GM12873 (cell line): ENCODE measurements at regions not wholly inside any gene's neighbourhood (a gene's known extent, or its start where the extent isn't known, plus 50 kb on each side); places are given as distances from the start of the nearest gene placed in this dataset.

Source experiments
- TF ChIP-seq, protein P1 (sequence below): IDR thresholded peaks from 2 replicates; pipeline ENCODE4 v1.5.1; 2012; ENCODE audit warnings: low read depth, mild to moderate bottlenecking, moderate library complexity, low read length, control low read depth; ENCODE audit not compliant: insufficient read depth; ENCODE audit errors: missing control alignments

DNA sequence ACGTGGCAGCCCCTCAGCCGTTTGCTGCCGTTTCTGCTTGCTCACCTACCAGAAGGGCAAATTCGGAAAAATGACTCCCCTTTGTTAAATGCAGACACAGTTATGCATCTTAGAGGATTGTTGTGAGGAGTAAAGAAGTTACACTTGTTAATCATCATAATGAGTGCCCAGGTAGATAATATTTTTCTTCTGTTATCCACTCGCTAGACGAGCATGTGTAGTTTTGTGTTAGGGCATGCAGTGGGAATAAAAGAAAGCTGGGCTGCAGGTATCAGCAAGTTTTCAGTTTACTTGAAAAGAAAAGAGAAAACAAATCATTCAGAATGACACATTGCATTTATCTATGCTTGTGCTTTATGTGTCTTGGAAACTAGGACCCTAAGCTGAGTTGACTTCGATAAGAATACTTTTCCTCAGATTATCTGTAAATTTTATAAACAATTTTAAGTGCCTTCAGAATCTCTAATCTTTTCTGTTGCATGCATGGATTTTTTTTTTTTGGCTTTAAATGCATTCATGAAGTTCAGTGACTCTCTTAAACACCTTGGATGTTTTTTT lies 365.3 kb downstream of the QKI start:
- TF ChIP-seq, protein P1, sequence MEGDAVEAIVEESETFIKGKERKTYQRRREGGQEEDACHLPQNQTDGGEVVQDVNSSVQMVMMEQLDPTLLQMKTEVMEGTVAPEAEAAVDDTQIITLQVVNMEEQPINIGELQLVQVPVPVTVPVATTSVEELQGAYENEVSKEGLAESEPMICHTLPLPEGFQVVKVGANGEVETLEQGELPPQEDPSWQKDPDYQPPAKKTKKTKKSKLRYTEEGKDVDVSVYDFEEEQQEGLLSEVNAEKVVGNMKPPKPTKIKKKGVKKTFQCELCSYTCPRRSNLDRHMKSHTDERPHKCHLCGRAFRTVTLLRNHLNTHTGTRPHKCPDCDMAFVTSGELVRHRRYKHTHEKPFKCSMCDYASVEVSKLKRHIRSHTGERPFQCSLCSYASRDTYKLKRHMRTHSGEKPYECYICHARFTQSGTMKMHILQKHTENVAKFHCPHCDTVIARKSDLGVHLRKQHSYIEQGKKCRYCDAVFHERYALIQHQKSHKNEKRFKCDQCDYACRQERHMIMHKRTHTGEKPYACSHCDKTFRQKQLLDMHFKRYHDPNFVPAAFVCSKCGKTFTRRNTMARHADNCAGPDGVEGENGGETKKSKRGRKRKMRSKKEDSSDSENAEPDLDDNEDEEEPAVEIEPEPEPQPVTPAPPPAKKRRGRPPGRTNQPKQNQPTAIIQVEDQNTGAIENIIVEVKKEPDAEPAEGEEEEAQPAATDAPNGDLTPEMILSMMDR: no peak

DNA sequence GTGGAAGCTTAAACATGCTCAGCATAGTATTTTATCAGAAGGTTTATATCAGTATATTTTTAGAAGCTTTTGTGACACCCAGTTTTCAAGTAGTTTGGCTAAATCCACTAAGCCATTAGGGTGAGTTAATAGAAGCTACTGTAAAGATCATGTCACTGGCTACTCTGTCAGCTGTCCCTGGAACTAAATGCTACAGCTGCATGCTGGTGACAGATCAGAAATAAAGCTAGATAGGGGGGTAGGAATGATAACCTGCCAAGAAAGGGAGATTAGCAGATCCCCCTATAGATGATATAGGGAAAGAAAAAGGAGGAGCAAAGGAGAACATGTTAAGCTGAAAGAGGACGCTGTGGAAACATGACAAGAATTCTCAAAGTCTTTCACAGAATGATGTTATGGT lies 363.2 kb downstream of the QKI start:
- TF ChIP-seq, protein P1: no peak

DNA sequence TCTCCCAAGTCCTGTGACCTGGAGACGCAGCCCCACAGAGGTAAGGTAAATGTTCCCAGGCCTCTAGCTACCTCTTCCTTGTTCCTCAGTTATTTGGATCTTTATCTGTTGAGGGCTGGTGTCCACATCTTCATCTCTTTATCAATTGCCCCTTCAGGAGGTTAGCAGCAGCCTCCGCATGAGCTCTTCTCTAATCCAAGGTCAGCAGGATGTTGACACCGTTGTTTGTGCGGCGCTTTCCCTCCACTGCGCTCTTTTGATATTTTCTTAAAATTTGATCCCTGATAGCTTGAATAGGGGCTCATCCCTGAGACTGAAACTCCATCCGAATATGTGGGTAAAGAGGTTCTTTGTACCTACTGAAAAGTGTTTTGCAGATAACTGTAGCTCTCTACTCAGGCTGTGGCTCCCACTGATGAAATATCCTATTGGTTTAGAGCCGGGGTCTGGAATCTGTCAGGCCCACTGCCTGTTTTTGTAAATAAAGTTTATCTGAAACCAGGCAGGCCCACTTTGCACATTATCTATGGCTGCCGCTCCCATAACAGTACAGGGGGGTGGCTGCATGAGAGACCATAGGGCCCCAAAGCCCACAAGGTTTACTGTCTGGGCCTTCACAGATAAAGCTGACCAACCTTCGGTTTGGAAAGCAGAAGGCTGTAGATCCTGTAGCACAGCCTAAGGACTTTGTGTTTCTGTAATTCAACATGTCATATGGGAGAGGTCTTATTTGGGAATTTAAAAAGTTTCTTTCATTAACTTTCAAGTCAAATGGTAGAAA lies 362.6 kb downstream of the QKI start:
- TF ChIP-seq, protein P1: no peak

DNA sequence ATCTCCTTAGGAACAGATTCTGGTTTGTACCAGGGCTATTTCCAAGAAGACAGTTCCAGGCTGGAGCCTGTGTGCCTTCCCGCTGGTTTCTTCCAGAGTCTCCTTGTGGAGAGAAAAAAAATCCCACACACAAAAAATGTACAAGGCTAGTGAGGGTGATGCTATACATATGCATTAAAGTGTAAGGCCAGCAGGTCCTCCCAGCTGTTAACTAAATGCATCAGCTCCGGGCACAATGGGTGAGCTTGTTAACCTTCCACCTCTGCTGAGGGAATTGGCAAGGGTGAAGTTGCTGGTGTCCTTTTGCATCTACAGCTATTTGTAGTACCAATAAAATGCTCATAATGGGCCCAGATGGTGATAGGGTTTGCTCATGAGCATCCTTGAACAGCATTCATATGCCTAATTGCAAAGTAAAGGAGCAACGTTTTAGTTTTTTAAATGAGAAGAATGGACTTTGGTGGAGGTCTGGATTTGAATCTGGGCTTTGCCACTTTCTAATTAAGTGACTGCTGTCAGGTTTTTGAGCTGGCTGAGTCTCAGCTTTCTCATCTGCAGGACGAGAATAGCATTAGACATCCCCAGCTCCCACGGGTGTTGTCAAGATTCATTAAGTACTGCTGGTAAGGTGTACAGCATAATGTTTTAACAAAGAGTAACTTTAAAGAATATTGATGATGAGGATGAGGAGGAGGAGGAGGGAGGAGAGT lies 361.8 kb downstream of the QKI start:
- TF ChIP-seq, protein P1: no peak

DNA sequence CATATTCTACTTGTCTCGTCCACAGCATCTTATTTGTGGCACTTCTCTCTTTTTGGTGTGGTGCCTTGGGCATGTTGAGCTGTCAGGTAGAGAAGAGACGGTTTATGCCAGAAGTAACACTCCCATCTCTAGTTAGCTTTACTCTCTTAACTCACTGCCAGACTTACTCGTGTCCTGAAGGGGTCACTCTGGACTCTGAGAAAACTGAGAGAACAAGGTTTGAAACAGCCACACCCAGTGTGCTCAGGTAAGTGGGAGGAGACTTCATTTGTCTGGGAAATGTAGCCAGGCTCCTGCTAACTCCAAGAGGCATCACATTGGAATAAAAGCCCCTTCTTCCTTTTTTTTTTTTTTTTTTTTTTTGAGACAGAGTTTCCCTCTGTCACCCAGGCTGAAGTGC lies 360.8 kb downstream of the QKI start:
- TF ChIP-seq, protein P1: no peak

DNA sequence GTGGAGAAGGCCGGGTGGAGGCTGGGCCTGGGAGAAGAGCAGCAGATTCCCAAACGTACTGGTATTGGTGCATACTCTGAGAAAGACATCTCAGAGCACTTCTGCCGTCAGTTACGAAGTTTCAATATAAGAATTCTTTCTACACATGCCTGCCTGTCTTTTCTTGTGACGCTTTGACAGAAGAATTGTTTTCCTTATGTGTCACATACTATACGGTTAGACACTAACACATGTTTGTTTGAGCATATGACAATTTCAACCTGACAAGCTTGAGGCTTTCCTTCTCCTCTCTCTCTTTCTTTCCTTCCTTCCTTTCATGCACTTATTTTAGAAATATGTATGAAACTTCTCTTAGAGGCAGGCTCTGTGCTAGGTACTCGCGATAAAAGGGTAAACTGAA lies 360.0 kb downstream of the QKI start:
- TF ChIP-seq, protein P1: no peak

DNA sequence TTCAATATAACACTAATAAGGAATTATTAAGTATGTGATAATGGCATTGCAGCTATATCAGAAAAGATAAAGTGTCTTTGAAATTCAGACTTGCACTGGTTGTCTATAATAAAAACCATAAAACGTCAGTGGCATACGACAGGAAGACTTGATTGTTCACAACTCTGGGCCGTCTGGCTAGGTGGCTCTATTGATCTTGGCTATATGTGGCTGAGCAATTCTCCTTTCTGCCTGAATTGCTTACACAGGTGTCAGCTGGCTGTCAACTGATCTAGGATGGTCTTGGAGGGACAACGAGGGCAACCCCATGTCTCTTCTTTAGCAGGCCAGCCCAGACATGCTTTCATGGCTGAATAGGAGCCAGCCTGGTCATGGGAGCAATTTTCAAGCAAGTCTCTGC lies 359.1 kb downstream of the QKI start:
- TF ChIP-seq, protein P1: no peak
